ENCODE measurements at regions not wholly inside any gene's neighbourhood (a gene's known extent, or its start where the extent isn't known, plus 50 kb on each side); places are given as distances from the start of the nearest gene placed in this dataset.

DNA sequence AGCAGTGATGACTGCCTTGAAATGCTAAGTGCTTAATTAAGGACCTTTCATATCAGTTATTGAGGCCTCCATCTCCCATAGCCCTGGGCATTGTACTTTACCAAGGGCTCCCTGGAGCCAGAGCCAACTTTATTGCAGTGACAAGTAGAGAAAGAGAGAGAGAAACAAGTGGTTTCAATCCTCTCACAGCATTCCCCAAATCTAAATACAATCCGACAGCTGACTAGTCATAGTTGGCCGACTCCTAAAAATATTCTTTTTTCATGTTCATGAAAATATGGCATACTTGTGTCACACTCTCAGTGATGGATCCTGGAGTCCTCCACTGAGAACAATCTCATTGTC lies 127.0 kb upstream of the TFAP2D start:
- TF ChIP-seq, protein P1, sequence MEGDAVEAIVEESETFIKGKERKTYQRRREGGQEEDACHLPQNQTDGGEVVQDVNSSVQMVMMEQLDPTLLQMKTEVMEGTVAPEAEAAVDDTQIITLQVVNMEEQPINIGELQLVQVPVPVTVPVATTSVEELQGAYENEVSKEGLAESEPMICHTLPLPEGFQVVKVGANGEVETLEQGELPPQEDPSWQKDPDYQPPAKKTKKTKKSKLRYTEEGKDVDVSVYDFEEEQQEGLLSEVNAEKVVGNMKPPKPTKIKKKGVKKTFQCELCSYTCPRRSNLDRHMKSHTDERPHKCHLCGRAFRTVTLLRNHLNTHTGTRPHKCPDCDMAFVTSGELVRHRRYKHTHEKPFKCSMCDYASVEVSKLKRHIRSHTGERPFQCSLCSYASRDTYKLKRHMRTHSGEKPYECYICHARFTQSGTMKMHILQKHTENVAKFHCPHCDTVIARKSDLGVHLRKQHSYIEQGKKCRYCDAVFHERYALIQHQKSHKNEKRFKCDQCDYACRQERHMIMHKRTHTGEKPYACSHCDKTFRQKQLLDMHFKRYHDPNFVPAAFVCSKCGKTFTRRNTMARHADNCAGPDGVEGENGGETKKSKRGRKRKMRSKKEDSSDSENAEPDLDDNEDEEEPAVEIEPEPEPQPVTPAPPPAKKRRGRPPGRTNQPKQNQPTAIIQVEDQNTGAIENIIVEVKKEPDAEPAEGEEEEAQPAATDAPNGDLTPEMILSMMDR (conservative IDR thresholded peaks at IDR 0.05; ENCODE audit: low read length), result no peak
- TF ChIP-seq EZH2phosphoT487 (IDR thresholded peaks at IDR 0.05; ENCODE audit: borderline replicate concordance), result no peak

Data from Loucy (cell line).